Neural cell (in vitro differentiated cells): ENCODE measurements at regions not wholly inside any gene's neighbourhood (a gene's known extent, or its start where the extent isn't known, plus 50 kb on each side); places are given as distances from the start of the nearest gene placed in this dataset.

Experiments used
- H2AFZ ChIP-seq: fragments of 200-600, 300-800 bp; sonication (generic), shearing (Covaris generic); 2 replicates; pipeline ENCODE4 v1.6.0; 2014; ENCODE audit warnings: low read depth, mild to moderate bottlenecking, antibody characterized with exemption, low read length, moderate library complexity
- H3F3A ChIP-seq: fragments of 200-600 bp; shearing (Covaris generic); 2 replicates; pipeline ENCODE4 v1.6.1; 2016; ENCODE audit warnings: mild to moderate bottlenecking, moderate library complexity, mixed read lengths, antibody characterized with exemption, low read length; ENCODE audit not compliant: insufficient read depth, poor library complexity, severe bottlenecking
- H3K27ac ChIP-seq: fragments of 200-600, 300-800 bp; sonication (generic), shearing (Covaris generic); 2 replicates; pipeline ENCODE4 v1.5.1; 2014; ENCODE audit warnings: mild to moderate bottlenecking, low read length, moderate library complexity
- H3K27me3 ChIP-seq: fragments of 300-800, 200-600 bp; sonication (generic), shearing (Covaris generic); 2 replicates; pipeline ENCODE4 v1.6.0; 2014; ENCODE audit warnings: mild to moderate bottlenecking, low read depth, low read length, moderate library complexity; ENCODE audit not compliant: insufficient read depth
- H3K36me3 ChIP-seq: fragments of 300-800, 200-600 bp; sonication (generic), shearing (Covaris generic); 2 replicates; pipeline ENCODE4 v1.5.1; 2014; ENCODE audit warnings: mild to moderate bottlenecking, antibody characterized with exemption, low read length, moderate library complexity; ENCODE audit not compliant: insufficient read depth
- H3K4me2 ChIP-seq: fragments of 300-800, 200-600 bp; sonication (generic), shearing (Covaris generic); 2 replicates; pipeline ENCODE4 v1.6.0; 2014; ENCODE audit warnings: mild to moderate bottlenecking, low read length
- H3K4me3 ChIP-seq: fragments of 300-800, 200-600 bp; sonication (generic), shearing (Covaris generic); 2 replicates; pipeline ENCODE4 v1.5.1; 2014; ENCODE audit warnings: mild to moderate bottlenecking, low read length, moderate library complexity
- H3K79me2 ChIP-seq: fragments of 200-600 bp; shearing (Covaris generic); replicated peaks from 2 replicates; pipeline ENCODE4 v1.6.0; 2014; ENCODE audit warnings: mild to moderate bottlenecking, low read length, moderate library complexity; ENCODE audit not compliant: insufficient read depth
- H3K9ac ChIP-seq: fragments of 300-800, 200-600 bp; sonication (generic), shearing (Covaris generic); 2 replicates; pipeline ENCODE4 v1.6.1; 2016; ENCODE audit warnings: mild to moderate bottlenecking, low read length, mixed read lengths
- H3K9me2 ChIP-seq: fragments of 200-600 bp; shearing (Covaris generic); 2 replicates; pipeline ENCODE4 v1.6.1; 2016; ENCODE audit warnings: mild to moderate bottlenecking, low read length, mixed read lengths; ENCODE audit not compliant: insufficient read depth
- H3K9me3 ChIP-seq: fragments of 200-600, 300-800 bp; sonication (generic), shearing (Covaris generic); 2 replicates; pipeline ENCODE4 v1.6.1; 2016; ENCODE audit warnings: mild to moderate bottlenecking, mixed run types, low read length, moderate library complexity, mixed read lengths
- H4K20me1 ChIP-seq: fragments of 200-600 bp; shearing (Covaris generic); 2 replicates; pipeline ENCODE4 v1.6.1; 2016; ENCODE audit warnings: mild to moderate bottlenecking, mixed run types; ENCODE audit not compliant: insufficient read depth
- CTCF ChIP-seq: fragments of 450-650 bp; IDR thresholded peaks from 2 replicates; pipeline ENCODE4 v1.5.1; 2014; ENCODE audit warnings: antibody characterized with exemption, mild to moderate bottlenecking, moderate library complexity; ENCODE audit not compliant: poor library complexity, severe bottlenecking
- EP300 ChIP-seq: fragments of 450-650 bp; conservative IDR thresholded peaks from 2 replicates; pipeline ENCODE4 v1.6.1; 2014; ENCODE audit warnings: antibody characterized with exemption, mild to moderate bottlenecking, moderate library complexity; ENCODE audit not compliant: poor library complexity, severe bottlenecking
- EZH2 ChIP-seq: fragments of 200-600, 300-800 bp; shearing (Covaris generic), sonication (generic); IDR thresholded peaks from 2 replicates; pipeline ENCODE4 v1.6.1; 2014; ENCODE audit warnings: antibody characterized with exemption, low read length, borderline replicate concordance, mild to moderate bottlenecking; ENCODE audit not compliant: insufficient read depth, poor library complexity, severe bottlenecking
- MXI1 ChIP-seq: fragments of 450-650 bp; conservative IDR thresholded peaks from 2 replicates; pipeline ENCODE4 v1.6.1; 2014; ENCODE audit warnings: antibody characterized with exemption, mild to moderate bottlenecking; ENCODE audit not compliant: poor library complexity, severe bottlenecking
- POLR2AphosphoS5 ChIP-seq: IDR thresholded peaks from 2 replicates; pipeline ENCODE4 v1.6.1; 2012
- RAD21 ChIP-seq: fragments of 450-650 bp; conservative IDR thresholded peaks from 2 replicates; pipeline ENCODE4 v1.6.1; 2014; ENCODE audit warnings: antibody characterized with exemption, mild to moderate bottlenecking, moderate library complexity
- REST ChIP-seq: IDR thresholded peaks from 2 replicates; pipeline ENCODE4 v1.6.1; 2012; ENCODE audit warnings: borderline replicate concordance
- SMC3 ChIP-seq: fragments of 450-650 bp; conservative IDR thresholded peaks from 2 replicates; pipeline ENCODE4 v1.6.1; 2014; ENCODE audit warnings: antibody characterized with exemption, mild to moderate bottlenecking, moderate library complexity; ENCODE audit not compliant: poor library complexity
- TAF1 ChIP-seq: IDR thresholded peaks from 2 replicates; pipeline ENCODE4 v1.6.1; 2012; ENCODE audit warnings: low read depth

- no peaks in the 10 kb centered on the region for H3K9me2 ChIP-seq
- no peaks in the 10 kb centered on the region for H4K20me1 ChIP-seq
- no peaks in the 10 kb centered on the region for H3K27me3 ChIP-seq
- H3K9ac ChIP-seq, result no peak overlapping the region
- no peaks in the 10 kb centered on the region for H3K36me3 ChIP-seq
- TF ChIP-seq SMC3 (no peak), RAD21 (no peak), EP300 (no peak), CTCF (no peak), POLR2AphosphoS5 (no peak), EZH2 (no peak)
- no peak overlapping the region for H3K4me3 ChIP-seq
- H3K79me2 ChIP-seq, result no peaks in the 10 kb centered on the region
- H3F3A ChIP-seq, result no peaks in the 10 kb centered on the region
- no peak overlapping the region for H2AFZ ChIP-seq
- no peak overlapping the region for H3K27ac ChIP-seq
- no peaks in the 10 kb centered on the region for H3K9me3 ChIP-seq
- H3K4me2 ChIP-seq, result no peak overlapping the region
Measured at GRCh38 chr2:187093771-187094412, 244.9 kb upstream of the ZSWIM2 start.

GRCh38 chr2:187091664-187092063 lies 242.7 kb upstream of the ZSWIM2 start:
- Histone ChIP-seq H2AFZ (no peak overlapping the region), H3K9ac (no peak overlapping the region), H3K79me2 (no peaks in the 10 kb centered on the region), H3K27ac (no peak overlapping the region), H3K9me3 (no peaks in the 10 kb centered on the region), H3K4me3 (no peak overlapping the region), H3K27me3 (no peaks in the 10 kb centered on the region), H3K9me2 (no peaks in the 10 kb centered on the region), H4K20me1 (no peaks in the 10 kb centered on the region), H3K4me2 (no peak overlapping the region), H3K36me3 (no peaks in the 10 kb centered on the region), H3F3A (no peaks in the 10 kb centered on the region)
- TF ChIP-seq POLR2AphosphoS5 (no peak), MXI1 (no peak), RAD21 (no peak), CTCF (no peak), EZH2 (no peak), REST (no peak), SMC3 (no peak), EP300 (no peak), TAF1 (no peak)
